GM18870 (cell line): ENCODE measurements at regions not wholly inside any gene's neighbourhood (a gene's known extent, or its start where the extent isn't known, plus 50 kb on each side); places are given as distances from the start of the nearest gene placed in this dataset.
A peak's percentile ranks its signal among the peaks of the same experiment; 100 is the strongest.

Source experiments
- ATAC-seq: cut with Tn5 transposase; IDR thresholded peaks from one replicate; pipeline ENCODE4 v1.9.1; 2021; ENCODE audit warnings: moderate library complexity; ENCODE audit not compliant: unreplicated experiment

DNA sequence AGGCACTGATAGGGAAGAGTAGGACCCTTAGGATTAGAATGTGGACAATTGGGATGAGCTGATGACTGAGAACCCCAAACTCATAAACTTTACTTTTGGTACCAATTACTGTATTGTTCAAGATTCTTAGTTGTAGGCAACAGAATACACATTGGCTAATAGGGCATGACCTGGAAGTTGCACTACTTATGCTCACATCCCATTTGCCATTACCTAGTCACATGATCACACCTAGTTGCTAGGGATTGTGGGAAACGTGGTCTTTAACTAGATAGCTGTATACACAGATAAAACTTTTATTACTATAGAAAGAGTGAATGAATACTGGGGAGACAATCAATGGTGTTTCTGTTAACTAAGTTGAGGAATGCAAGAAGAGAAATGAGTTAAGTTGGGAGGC, 113.4 kb upstream of the AKIRIN2 start:
- ATAC-seq: no peak

DNA sequence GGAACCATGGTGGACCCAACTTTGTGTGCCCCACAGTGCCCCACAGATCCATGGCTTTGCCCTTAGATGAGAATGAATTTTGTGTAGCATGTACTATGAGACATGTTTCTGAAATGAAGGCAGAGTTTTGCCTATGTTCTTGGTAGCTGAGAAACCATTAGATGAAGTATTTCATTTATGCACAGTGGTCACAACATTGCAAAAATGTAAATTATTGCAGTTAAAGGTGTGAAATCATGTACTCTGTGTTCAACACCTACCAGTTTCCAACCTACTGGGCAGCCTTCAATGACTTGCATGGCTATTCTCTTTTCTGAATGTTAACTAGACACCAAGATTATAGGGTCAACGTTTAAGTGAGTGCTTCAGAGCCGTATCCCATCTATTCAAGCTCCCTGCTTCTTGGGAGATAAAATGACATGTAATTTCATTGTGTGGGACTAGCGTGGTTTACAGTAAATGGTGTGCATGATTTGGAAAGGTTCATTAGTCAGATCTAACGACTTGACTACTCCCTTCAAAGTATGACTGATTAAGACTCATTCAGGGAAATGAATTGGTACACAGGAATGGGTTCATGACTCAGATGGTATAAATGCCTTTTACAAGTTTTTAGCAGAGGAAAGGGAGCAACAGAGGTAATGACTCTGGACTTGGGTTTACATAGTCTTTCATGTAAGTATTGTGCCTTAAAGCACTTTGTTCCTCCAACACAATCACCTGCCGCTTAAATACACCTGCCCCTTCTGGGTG, 106.1 kb upstream of the AKIRIN2 start:
- peak; percentile 55 for ATAC-seq

DNA sequence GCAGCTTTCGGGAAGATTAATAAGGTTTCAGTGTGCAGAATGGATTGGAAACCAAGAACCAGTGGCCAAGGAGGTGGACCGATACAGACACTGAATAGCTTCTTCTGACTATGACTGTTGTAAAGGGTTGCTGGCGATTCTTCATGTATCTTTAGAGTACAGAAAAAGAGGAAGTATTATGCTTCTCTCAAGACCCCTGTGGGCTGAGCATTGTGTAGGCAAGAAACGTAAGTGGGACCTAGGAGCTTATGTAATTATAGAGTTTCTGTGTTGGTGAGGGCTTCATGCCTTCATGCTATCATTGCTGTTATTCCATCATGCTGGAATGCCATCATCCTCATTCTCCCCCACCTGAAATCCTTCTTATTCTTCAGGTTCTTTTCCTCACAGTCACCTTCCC, 105.4 kb upstream of the AKIRIN2 start:
- peak; percentile 69 for ATAC-seq

DNA sequence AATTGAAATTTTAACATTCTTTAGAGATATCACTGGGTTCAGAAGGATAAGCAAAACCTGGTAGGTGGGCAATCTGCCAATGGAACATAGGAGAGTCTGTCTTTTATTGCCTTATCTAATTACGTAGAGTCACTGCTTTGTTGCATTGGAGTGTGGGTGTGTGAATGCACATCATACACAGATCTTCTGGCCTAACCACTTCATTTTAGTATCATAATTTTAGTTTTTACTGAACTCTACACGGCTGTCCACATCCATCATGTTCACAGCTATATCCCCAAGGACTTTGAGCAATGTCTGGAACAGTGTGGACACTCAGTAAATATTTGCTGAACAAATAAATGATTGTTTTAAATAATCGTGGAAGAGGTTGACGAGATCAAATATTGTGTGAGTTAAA, 104.6 kb upstream of the AKIRIN2 start:
- no peak for ATAC-seq

DNA sequence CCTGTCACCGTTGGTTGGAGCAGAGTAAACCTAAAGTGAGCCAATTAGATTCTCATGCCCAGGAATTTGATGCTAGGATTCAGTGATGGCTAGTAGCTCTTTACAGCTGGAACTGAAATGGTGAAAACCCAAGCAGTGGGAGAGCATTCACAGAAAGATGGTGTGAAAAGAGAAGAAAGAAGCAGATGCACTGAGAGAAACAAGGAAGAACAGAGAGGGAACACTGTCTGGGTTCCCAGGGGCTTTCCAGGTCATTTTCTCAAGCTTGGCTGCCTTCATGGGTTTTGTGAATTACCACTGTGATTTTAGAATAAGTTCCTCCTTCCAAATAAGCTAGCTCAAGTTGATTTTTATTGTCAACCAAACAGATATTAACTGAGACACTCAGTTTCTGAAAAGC, 104.1 kb upstream of the AKIRIN2 start:
- ATAC-seq: no peak

DNA sequence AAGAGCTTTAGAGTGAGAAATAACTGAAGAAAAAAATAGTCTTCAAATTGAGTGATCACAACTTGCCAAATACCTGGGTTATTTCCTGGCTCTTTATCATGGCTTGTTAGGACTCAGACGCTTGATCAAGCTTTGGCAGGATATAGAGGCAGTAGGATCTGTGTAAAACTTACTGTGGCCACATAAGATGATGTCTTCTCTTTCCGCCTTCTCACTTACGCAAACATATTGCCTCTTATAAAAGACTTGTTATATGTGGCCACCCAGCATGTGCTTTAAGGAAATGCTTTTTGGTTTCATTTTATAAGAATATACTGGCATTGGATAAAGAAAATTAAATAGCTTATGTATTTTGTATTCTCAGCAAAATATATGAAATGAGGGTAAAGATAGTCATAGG, 101.8 kb upstream of the AKIRIN2 start:
- no peak for ATAC-seq

DNA sequence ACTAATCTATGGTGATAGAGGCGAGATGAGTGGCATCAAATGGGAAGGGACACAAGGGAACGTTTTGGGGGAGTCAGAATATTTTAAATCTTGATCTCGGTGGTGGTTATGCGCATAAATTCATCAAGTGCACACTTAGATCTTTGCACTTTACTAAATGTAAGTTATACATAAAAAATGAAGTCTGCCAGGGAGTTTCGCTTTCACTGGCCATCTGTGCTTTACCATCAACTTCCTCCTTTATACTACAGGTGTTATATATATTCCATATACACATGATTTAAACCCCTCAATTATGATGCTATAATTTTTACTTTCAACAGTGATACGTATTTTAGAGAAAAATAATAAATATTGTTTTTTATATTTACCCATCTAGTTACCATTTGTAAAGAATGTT, 97.6 kb upstream of the AKIRIN2 start:
- peak; percentile 41 for ATAC-seq

DNA sequence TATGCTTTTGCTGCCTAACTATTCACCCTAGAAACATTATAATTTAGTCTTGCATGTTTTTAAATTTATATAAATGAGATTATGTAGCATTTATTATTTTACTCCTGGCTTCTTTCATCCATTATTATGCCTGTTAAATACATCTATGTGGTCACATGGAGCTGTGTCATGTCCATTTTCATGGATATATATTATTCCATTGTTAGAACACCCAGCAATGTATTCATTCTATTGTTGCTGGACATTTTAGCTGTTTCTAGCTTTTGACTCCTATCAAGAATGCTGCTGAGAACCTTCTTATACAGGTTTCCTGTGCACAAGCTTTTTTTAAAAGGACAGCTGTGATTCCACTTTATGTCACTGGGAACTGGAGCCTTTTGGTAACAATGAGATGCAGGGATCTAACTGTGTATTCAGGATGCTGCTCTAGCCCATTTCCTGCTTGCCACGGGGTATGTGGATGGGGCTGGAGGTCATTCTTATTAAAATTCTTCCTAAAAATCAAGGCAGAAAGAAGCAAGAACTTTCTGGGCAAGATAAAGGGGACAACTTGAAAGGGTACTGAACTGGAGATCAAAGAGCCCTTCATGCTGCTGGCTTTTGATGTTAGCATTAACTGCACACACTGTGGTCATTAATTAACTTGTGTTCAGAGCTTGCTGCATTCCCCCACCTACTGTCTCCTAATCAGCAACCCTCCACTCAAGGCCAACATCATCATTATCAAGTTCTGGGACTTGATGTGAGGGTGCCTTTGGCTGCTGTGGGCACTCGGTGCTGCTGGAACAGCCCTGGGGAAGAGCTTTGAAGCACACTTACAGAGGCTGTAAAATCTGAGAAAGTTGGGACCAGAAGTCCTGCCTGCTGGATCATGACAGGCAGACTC, 96.6 kb upstream of the AKIRIN2 start:
- ATAC-seq: no peak

DNA sequence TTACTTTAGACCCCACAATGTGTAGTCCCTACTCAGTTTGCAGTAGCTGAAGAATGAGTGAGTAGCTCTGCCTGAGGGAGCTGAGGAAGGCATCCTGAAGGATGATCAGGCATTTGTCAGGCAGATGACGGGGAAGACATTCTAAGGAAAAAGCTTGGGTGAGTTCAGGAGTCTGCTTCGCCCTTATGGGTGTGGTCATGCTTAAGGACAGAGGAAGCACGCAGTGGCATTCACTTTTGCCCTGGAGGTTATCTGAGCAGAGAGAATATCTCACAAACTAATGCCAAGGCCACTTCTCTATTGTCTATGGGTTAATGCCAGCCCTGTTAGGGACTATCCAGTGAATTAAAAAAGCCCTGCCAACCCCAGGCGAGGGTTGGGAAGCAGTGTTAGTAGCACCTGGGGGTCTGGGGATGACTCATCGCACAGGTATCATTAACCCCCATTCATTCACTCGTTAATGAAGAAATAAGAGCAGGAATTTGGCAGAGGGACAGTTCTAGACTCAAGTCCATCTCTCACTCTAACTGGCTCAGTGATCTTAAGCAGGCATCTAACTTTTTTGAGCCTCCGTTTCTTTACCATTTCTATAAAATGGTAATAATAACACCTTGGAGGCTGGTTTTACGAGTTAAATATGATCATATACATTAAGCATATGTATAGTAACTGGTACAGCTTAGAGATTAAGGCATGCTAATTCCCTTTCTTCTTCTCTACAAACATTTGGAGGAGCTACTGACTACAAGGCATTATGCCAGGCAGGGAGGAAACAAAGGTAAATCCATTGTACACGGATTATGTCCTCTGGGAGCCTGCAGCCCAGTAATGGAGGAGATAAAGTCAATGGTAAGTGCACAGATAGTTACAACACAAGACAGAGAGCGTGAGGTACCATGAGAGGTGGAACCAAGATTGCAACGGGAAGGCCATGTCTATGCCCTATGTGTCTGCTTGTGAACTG, 93.2 kb upstream of the AKIRIN2 start:
- ATAC-seq: no peak

DNA sequence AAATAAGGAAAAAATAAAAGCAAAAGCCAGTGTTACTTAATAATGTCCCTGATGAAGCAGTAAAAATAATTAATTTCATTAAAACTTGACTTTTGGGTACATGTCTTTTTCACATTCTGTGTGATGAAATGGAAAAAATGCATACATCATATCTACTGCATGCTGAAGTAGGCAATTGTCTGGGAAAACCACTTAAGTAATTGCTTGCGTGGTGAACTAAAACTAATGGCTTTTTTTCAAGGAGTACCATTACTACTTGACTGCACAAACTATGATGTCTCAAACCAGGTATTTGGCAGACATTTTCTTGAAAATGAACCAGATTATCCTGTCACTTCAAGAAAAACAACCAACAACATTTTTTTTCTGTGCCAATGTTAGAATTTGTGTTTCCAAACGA, 91.3 kb upstream of the AKIRIN2 start:
- no peak for ATAC-seq

DNA sequence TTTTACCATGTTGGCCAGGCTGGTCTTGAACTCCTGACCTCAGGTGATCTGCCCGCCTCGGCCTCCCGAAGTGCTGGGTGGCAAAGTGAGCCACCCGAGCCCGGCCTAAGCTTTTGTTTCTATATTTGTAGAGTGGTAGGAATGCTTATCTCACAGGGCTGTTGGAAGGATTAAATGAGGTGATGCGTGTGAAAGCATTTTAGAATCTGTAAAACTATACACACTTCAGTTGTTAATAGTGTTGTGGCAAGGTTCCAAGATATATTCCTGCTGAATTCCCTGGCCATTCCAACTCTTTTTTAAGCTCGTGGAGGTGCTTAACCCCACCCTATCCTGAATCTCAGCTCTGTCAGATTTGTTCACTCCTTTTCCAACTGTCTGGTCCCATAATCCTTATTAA, 89.9 kb upstream of the AKIRIN2 start:
- ATAC-seq: no peak

DNA sequence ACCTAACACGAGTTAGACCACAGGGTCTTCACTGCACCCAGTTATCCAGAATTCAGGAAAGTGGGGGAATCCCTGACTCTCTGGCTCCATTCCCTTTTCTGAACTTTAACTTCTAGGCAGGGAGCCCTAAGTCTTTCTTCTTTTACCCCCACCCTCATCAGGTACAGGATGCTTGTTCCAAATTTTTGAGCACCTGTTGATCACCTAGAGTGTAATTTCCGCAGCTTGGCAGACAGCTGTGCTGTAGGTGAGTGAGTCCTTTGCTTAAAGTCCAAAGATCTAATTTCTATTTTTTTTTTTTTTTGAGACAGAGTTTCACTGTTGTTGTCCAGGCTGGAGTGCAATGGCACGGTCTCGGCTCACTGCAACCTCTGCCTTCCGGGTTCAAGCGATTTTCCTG, 89.5 kb upstream of the AKIRIN2 start:
- no peak for ATAC-seq

DNA sequence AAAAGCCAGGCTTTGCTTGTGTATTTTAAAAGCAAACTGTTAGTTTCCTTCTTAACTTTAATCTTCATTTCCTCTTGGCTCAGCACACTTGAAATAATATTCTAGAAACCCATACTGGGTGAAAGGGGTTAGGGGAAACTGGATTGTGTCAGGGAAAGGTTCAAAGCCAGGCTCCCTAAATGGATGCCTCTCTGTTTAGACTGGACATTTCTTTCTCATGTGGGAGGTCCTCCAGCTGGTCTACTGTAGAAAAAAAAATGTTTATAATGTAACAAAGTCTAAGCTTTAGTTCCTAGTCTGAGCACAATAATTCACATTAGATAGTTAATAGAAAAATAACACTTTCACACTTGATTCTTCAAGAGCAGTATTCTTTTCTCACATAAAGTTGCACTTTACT, 89.0 kb upstream of the AKIRIN2 start:
- ATAC-seq: no peak

DNA sequence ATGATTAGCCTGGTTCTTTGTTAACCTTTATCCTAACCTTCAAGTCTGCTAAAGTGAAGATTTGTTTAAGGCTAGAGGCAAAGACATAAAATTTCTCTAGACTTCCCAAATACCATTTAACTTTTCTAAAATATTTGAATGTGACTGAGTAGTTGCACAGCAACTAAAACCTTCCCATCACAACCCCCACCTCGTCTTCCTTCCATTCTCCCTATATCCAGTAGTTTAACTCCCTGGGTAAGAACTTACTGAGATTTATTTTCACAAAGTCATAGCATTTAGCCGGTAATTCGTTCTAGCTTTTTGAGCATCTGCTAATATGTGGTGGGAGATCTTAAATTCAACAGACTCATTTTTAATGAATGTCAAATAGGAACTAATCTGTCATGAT, 87.9 kb upstream of the AKIRIN2 start:
- ATAC-seq: no peak

DNA sequence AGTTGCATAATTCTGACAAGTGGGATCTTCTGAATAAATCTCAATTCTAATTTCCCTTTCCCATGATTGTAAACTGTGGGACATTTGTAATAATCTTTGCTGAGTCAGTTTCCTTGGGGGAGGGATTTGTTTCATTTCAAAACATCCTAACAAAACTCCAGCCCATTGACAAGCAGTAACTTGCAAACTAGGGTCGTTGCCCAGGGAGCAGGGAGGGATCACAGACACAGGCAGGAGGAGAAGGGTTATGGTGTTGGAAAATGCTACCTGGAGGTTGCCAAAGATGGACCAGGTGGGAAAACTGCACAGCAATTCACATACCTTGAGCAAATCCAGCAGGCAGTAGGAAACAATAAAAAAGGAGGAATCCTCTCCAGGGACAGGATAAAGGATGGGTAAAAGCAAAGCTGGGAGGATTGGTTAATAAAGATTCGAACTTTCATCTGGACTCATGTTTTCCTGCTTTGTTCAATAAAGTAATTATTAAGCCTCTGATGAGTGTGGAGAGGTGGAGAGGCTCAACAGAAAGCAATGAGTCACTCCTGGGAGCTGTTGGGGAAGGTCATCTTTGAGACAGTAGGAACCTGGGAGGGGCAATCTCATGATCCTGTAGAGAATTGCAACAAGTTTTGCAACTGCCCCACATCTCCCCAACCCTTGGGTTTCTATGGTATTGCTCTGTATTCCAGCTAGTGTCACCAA, 87.3 kb upstream of the AKIRIN2 start:
- no peak for ATAC-seq

DNA sequence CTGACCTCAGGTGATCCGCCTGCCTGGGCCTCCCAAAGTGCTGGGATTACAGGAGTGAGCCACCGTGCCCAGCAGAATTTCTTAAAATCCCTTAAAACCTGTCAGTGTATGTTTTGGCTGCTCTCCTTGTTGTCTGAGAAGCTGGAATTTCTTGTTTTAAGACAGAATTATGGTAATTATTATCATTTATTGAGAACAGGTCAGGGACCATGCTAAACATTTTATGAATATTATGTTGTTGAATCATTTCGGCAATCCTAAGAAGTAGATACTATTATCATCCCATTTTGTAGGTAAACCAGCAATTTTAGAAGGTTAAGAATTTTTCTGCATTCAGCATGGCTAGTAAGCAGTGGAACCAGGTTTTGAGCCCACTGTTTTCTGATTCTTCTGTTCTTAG, 86.1 kb upstream of the AKIRIN2 start:
- ATAC-seq: no peak

DNA sequence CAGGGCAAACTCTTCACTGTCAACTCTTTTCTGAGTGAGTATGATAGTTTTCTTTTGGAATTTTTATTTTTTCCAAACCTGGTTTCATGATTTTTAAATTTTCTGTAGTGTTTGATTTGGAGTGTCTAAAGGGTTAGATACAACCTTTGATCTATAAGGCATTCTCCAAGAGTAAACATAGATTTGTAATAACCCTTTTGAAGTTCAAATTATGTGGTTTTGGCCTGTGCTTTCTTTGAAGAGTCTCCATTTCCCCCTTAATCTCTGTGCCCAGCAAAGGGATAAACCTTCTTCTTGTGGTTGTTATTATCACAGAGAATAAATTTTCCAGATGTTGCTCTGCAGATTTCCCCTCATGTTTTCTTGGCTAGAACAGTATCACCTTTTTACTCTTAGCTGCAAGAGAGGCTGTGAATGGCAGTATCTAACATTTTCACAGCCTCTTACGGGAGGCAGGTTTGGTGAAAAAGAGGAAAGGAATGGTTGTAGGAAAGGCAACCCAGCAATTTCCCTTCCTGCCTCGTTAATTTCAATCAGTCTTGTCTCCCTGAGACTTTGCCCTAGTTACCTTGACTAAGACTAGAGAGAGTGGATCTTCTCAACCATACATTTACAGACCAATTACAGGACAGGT, 83.3 kb upstream of the AKIRIN2 start:
- no peak for ATAC-seq

DNA sequence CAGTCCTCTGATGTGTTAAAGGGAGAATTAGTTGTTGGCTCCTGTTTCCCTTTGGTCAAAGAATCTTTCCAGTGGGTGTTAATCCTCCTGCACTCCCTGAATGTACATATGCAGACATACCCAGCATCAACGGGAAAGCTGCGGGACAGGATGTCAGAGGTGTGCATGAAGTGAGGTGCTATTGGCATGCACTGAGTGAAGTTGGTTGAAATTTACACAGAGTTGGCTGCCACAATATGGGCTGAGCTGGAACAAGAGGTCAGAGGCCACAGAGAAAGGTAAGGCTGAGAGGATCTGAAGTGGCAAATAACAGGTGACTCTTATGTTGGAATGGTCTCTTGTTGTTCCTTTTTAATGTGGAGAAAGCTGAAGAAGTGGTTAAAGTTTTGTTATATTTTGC, 82.7 kb upstream of the AKIRIN2 start:
- no peak for ATAC-seq

DNA sequence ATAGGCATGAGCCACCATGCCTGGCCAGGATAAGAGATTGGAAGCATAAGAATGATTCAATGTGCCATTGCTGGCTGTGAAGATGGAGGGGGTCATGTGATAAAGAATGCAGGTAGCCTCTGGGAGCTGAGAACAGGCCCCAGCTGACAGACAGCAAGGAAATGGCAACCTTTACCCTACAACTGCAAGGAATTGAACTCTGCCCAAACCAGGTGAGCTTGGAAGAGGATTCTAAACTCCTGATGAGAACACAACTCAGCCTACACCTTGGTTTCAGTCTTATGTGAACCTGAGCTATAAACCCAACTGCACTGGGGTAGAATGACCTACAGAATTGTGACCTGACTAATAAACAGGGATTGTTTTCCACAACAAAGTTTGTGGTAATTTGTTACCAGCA, 82.0 kb upstream of the AKIRIN2 start:
- no peak for ATAC-seq

DNA sequence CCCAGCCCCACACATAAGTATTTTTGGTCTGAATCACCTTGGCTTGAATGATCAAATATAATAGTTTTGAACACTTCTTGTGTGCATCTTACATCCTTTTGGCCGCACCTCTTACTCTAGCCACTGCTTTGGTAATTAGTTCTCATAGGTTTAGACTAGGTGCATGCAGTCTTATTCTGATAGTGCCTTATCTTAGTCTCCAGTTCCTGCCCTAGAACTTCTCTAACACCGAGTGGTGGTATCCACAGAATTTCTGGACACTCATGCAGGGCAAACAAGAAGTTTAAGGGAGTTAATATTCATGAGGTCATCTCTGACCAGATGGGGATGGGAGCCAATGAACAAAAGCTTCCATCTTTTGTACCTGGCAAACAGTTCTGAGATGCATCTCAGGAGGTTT, 77.5 kb upstream of the AKIRIN2 start:
- no peak for ATAC-seq
